ENCODE measurements at regions not wholly inside any gene's neighbourhood (a gene's known extent, or its start where the extent isn't known, plus 50 kb on each side); places are given as distances from the start of the nearest gene placed in this dataset.

DNA sequence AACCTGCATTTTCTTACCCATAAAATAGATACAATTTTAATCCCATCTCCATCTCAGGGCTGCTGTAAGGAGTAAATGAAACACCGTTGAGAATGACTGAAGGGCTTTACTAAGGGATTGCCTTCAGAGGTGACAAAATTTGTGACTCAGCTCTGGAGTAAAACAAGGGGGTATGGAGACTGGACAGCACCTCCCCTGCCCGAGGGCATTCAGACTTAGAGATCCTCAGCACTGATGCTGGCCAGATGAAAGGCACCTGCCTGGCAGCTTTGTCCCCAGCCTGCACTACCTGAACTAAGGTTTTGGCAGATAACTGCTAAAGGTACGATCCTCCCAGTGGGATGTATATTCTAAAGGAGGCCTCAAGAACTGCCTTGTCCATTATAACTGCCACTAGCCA, 84.7 kb upstream of the CALM2 start:
- no peaks in the 10 kb centered on the region for H3K9me3 Mint-ChIP-seq
- no peak overlapping the region for H3K4me3 Mint-ChIP-seq
- no peak overlapping the region for H3K27ac Mint-ChIP-seq
- H3K36me3 Mint-ChIP-seq: no peaks in the 10 kb centered on the region
- H3K4me1 Mint-ChIP-seq: peaks cover 6% of the 10 kb centered on the region
- no peaks in the 10 kb centered on the region for H3K27me3 Mint-ChIP-seq
- DNase-seq: no peak

DNA sequence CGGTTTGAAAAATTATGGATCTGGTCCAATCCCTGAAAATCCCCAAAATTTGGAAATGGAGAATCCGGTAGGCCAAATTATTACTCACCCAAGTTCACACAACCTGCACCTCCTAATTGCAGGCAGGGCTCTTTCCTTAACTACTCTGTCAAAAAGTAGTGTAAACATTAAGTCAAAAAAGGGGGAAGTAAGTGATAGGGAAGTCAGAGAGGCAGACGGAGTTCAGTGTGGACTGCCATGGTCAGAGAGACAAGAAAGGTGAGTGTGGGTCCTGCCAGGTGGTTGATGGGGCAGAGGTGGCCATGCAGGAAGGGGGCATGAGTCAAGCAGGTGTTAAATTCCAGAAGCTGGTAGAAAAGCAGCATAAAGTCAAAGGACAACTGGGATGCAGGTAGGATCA, 83.5 kb upstream of the CALM2 start:
- Mint-ChIP-seq H3K4me1 (peaks cover 6% of the 10 kb centered on the region), H3K27ac (no peak overlapping the region)

DNA sequence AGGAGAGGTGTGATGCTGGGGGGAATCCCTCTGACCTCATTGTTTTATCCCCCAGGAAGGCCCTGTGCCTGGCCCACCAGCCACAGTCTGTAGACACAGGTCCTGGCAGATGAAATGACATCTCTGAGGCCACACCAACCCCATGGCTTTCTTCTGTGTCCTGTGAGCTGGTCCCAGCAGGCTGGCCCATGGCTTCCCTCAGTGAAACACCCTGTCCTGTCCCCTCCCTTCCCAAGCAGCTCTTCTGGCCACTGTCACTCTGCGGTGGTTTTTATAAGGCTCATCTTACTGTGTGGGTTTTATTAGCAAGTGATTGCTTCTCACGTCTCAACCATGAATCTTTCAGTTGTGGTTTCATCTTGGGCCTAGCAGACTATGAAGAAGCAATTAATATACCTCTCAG, 81.6 kb upstream of the CALM2 start:
- H3K9me3 Mint-ChIP-seq: no peaks in the 10 kb centered on the region

More for the DNA sequence above, 83.5 kb upstream of the CALM2 start:
- Mint-ChIP-seq H3K4me3 (no peak overlapping the region), H3K36me3 (no peaks in the 10 kb centered on the region), H3K9me3 (no peaks in the 10 kb centered on the region), H3K27me3 (no peaks in the 10 kb centered on the region)
- DNase-seq: no peak

DNA sequence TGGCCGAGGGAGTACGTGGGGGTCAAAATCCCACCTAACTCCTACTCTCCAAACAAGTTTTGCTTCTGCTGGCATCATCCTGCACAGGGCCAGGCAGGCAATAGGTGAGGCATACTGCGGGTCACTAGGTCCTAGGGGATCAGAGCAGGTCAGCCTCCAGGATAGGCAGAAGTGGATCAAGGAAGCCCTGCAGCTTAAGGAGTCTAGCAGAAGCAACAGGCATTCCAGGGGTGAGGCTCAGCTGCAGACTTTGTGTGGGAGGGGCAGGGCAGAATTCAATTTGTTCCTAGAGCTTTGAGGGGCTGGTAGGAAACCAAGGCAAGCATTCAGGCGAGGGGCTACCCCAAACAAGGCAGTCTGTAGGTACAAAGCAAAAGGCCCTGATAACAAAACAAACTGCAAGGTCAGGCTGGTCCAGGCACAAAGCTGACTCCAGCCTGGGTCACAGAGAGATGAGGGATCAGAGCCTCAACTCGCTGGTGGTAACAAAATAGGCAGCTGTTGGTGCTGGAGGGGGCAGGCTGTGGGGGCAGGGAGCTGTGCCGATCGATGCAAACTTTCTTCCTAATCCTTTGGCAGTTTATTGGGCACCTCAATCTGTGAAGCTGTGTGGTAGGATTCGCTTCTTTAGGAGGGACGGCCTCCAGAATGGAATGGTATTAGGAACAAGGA, 80.2 kb upstream of the CALM2 start:
- DNase-seq: no peak
- Mint-ChIP-seq H3K27ac (no peak overlapping the region), H3K36me3 (no peaks in the 10 kb centered on the region), H3K4me1 (peaks cover 6% of the 10 kb centered on the region), H3K27me3 (no peaks in the 10 kb centered on the region), H3K4me3 (no peak overlapping the region), H3K9me3 (no peaks in the 10 kb centered on the region)

More for the DNA sequence above, 81.6 kb upstream of the CALM2 start:
- Mint-ChIP-seq H3K27ac (no peak overlapping the region), H3K36me3 (no peaks in the 10 kb centered on the region), H3K4me1 (peaks cover 6% of the 10 kb centered on the region), H3K4me3 (no peak overlapping the region), H3K27me3 (no peaks in the 10 kb centered on the region)
- no peak for DNase-seq

DNA sequence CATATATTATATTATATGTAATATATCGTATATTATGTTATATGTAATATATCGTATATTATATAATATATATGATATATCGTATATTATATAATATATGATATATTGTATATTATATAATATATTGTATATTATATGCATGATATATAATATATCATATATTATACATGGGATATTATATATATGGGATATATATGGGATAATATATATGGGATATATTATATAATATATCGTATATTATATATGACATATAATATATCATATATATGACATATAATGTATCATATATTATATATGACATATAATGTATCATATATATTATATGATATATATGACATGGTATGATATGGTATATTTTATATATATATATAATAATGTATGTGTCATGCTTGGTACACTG, 79.5 kb upstream of the CALM2 start:
- DNase-seq: no peak
- Mint-ChIP-seq H3K36me3 (no peaks in the 10 kb centered on the region), H3K27ac (no peak overlapping the region), H3K4me1 (peaks cover 6% of the 10 kb centered on the region), H3K9me3 (no peaks in the 10 kb centered on the region), H3K4me3 (no peak overlapping the region), H3K27me3 (no peaks in the 10 kb centered on the region)

DNA sequence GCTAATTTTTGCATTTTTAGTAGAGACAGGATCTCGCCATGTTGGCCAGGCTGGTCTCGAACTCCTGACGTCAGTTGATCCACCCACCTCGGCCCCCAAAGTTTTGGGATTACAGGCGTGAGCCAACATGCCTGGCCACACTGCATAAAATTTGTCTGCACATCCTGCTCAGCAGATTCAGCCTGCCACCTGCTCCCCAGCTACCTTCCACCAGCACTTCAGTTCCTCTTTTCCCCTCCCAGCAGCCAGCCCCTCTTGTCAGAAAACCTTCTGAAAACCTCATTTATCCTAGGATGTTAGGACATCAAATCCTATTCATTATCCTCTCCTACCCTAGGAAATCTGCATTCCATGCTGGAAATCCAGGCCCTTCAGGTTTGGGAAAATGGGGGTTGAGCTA, 78.2 kb upstream of the CALM2 start:
- Mint-ChIP-seq H3K36me3 (no peaks in the 10 kb centered on the region), H3K9me3 (no peaks in the 10 kb centered on the region), H3K4me1 (peaks cover 6% of the 10 kb centered on the region), H3K4me3 (no peak overlapping the region), H3K27ac (no peak overlapping the region), H3K27me3 (no peaks in the 10 kb centered on the region)
- no peak for DNase-seq

DNA sequence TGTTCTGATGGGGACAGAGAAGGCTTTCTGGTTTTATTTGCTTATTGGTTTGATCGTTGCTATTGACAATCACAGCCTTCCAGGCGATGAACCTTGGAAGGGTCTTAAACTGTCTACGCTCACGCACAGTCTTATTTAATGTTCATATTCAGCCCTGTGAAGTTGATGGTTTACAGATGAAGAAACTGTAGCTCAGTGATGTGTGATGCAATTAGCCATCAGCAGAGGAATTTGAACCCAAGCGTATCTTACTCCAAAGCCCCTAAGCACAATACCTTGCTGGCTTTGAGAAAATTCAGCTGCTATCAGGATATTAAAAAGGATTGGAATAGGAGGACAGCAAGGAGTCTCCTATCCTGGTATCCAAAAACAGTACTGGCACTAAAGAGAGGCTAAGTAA, 77.1 kb upstream of the CALM2 start:
- H3K36me3 Mint-ChIP-seq: no peaks in the 10 kb centered on the region
- H3K9me3 Mint-ChIP-seq: no peaks in the 10 kb centered on the region
- DNase-seq: no peak
- peaks cover 5% of the 10 kb centered on the region for H3K4me1 Mint-ChIP-seq
- no peak overlapping the region for H3K4me3 Mint-ChIP-seq
- no peak overlapping the region for H3K27ac Mint-ChIP-seq
- no peaks in the 10 kb centered on the region for H3K27me3 Mint-ChIP-seq

DNA sequence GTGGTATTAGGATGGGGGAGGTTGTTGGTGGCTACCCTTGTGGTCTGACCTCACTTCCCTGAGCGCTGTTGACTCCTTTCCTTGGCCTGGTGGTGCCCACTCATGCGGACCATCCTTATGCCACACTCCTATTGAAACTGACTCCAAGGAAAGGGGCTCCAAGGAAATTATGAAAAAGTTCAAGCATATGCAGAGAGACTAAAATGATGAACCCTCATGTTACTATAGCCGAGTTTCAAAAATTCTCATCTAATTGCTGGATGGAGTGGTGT, 75.0 kb upstream of the CALM2 start:
- no peak for DNase-seq
- no peaks in the 10 kb centered on the region for H3K36me3 Mint-ChIP-seq
- no peaks in the 10 kb centered on the region for H3K9me3 Mint-ChIP-seq
- H3K27ac Mint-ChIP-seq: no peak overlapping the region
- H3K4me3 Mint-ChIP-seq: no peak overlapping the region
- no peaks in the 10 kb centered on the region for H3K4me1 Mint-ChIP-seq
- no peaks in the 10 kb centered on the region for H3K27me3 Mint-ChIP-seq

DNA sequence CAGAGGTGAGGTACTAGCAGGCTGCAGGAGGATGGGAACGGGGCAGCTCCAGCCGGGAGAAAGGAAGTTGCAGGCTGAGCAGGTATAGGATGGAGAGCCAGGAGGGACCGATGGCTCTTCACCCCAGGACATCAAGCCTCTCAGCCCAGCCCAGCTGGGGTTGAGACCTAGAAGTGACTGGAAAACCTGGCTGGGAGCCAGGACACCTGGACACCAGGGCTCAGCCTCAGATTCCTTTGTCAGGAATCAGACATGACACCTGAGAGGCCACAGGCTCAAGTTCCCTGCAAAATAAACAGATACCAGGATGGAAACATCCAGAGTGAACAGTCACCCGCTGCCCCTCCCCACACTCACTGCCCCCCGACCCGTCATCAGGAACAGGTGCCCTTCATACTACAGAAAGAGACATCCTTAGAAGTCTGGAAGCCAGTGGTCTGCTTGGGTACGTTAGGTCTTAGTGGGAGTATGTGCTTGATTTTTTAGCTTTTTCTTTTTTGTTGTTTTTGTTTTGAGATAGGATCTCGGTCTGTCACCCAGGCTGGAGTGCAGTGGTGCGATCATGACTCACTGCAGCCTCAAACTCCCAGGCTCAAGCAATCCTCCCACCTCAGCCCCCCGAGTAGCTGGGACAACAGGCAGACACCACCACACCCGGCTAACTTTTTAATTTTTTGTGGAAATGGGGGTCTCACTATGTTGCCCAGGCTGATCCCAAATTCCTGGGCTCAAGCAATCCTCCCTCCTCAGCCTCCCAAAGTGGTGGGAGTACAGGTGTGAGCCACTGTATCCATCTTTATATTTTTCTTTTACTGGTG, 74.5 kb upstream of the CALM2 start:
- no peaks in the 10 kb centered on the region for H3K4me1 Mint-ChIP-seq
- no peaks in the 10 kb centered on the region for H3K36me3 Mint-ChIP-seq
- H3K27me3 Mint-ChIP-seq: no peaks in the 10 kb centered on the region
- no peaks in the 10 kb centered on the region for H3K9me3 Mint-ChIP-seq
- no peak for DNase-seq
- H3K4me3 Mint-ChIP-seq: no peak overlapping the region
- H3K27ac Mint-ChIP-seq: no peak overlapping the region

DNA sequence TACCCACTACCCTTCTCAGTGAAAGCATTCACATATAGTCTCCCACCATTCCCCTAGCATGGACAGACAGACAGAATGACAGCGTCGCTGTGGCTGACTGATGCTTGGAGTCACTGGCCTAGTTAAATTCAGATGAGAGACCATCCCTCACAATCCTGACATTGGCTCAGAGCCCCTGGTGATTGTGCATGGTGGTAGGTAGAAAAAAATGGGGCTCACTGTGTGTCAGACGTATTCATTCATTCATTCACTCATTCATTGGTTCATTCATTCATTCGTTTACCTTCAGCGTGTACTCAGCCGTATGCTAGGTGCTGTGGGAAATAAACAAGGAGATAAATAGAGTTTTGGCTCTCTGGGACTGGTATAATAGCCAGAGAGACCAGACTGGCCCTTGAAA, 73.6 kb upstream of the CALM2 start:
- no peaks in the 10 kb centered on the region for H3K9me3 Mint-ChIP-seq
- DNase-seq: no peak
- H3K4me1 Mint-ChIP-seq: no peaks in the 10 kb centered on the region
- no peak overlapping the region for H3K4me3 Mint-ChIP-seq
- no peak overlapping the region for H3K27ac Mint-ChIP-seq
- no peaks in the 10 kb centered on the region for H3K27me3 Mint-ChIP-seq
- H3K36me3 Mint-ChIP-seq: no peaks in the 10 kb centered on the region

DNA sequence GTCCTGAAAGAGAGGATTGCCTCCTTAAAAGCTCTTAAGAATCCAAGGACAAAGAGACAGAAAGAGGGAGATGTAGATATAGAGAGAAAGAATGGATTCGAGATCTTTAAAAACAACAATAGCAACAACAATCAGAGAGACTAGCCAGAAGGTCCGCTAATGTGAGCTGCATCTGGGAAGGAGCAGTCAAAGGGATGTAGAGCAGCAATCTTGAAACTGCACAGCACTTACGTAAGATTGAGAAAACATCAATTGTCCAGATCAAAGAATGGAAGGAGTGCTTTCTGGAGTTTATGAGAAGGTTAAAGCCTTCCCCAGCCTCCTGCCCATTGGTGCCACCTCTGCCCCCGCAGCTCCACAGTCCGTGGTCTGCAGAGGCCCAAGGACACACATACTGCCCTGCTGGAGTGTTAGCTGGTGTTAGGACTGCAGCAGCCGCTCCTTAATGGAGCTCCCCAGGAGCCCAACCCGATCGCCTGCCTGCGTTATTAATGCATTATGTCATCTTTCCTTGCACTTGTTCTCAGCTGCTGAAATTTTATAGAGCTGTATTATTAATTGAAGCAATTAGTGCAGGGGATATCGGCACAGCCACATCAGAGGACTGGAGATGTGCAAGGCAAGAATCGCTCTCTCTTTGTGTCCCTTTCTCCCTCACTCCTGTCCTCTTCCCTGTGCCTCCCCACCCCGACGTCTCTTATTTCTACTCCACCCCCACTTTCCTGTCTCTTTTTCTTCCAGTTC, 73.0 kb upstream of the CALM2 start:
- Mint-ChIP-seq H3K36me3 (no peaks in the 10 kb centered on the region), H3K4me1 (no peaks in the 10 kb centered on the region), H3K27me3 (no peaks in the 10 kb centered on the region), H3K27ac (no peak overlapping the region), H3K4me3 (no peak overlapping the region), H3K9me3 (no peaks in the 10 kb centered on the region)
- DNase-seq: no peak

DNA sequence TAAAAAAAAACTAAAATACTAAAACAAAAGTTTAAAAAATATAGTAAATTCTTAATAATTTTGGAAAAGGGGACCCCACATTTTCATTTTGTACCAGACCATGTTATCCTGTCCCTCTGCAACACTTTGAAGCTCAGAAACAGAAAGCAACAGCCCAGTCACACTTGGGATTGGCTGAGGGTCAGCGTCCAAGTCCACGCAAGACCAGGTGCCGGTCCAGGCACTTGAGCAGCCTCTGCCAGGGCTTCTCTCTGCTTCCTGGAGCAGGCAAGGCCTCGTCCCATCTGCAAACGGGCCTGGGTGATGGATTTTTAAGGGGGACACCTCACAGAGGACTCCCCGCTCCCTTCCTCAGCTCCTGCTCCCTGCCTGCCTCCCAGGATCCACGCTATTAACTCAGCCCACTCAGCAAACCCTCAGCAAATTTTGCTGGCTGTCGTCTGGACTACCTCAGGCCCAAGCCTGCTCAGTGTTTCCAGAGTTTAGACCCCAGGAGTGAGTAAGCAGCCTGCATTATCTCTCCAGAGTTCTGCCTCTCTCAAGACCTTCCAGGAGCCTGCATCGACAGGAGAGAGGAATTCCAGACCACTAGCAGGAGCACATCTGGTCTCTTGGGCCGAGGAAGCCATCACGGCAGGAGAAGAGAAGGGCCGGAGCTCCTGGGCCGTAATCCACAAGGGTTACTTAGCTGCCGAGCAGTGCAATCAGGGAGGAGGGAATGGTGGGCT, 67.4 kb upstream of the CALM2 start:
- Mint-ChIP-seq H3K36me3 (no peaks in the 10 kb centered on the region), H3K27me3 (no peaks in the 10 kb centered on the region), H3K4me1 (no peaks in the 10 kb centered on the region), H3K27ac (no peak overlapping the region), H3K4me3 (no peak overlapping the region), H3K9me3 (no peaks in the 10 kb centered on the region)
- DNase-seq: no peak

DNA sequence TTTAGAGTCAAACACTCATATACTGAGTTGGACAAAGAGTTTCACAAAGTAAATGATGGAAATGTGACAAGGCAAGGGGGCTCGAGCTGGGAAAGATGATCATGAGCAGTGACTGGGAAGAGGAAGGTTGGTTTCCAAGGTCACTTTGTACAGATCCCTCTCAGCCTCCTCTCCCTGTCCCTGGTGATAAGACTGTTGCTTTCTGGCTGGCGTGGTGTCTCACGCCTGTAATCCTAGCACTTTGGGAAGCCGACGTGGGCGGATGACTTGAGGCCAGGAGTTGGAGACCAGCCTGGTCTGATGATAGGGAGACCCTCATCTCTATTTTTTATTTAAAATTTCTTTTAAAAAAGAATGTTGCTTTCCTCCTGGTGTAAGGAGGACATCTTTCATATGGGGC, 65.4 kb upstream of the CALM2 start:
- Mint-ChIP-seq H3K4me1 (no peaks in the 10 kb centered on the region), H3K4me3 (no peak overlapping the region), H3K9me3 (no peaks in the 10 kb centered on the region), H3K27ac (no peak overlapping the region), H3K36me3 (no peaks in the 10 kb centered on the region), H3K27me3 (no peaks in the 10 kb centered on the region)
- DNase-seq: no peak

DNA sequence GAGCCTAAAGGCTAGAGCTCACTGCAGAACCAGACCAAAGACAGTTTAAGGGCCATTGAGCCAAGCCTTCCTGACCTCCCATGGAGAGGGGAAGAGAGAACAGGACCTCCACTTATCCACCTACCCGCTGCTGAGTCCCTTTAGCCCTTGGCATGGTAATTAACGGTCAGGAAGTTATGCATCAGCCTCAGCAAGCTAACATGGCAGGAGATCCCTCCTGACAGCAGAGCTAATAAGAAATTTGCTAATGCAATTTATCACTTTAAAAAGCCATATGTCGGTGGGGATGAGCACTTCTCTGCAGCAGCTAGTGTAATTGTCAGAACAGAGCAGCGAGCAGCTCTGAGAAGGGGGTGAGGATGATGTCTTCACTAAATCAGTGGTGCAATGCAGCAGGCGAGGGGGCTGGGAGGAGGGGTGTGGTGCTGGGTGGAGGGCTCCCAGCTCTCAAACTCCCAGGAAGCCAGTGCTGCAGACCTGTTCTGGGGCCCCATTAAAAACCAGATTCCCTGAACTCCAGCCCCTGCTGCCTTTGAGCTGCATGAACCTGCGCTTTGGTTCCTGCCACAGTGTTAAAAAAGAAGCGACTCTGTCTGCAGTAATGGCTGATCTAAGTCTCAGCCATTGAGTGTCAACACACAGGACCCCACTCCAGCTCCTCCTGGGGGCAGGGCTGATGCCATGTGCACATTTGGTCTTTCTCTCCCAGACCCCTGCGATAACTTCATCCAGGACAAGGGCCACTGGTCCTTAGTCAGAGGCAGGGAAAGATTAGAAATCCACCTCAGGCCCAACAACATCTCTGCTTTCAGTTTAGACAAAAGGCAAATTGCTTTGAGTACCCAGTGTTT, 63.0 kb upstream of the CALM2 start:
- Mint-ChIP-seq H3K27ac (no peak overlapping the region), H3K4me1 (no peaks in the 10 kb centered on the region), H3K36me3 (no peaks in the 10 kb centered on the region), H3K27me3 (no peaks in the 10 kb centered on the region), H3K9me3 (no peaks in the 10 kb centered on the region), H3K4me3 (no peak overlapping the region)
- no peak for DNase-seq

Data from activated naive CD8-positive, alpha-beta T cell treated with anti-CD3 and anti-CD28 coated beads for 36 hours (primary cell).